ENCODE measurements at regions not wholly inside any gene's neighbourhood (a gene's known extent, or its start where the extent isn't known, plus 50 kb on each side); places are given as distances from the start of the nearest gene placed in this dataset.

GRCh38 chr5:82644766-82645165 lies 366.6 kb upstream of the RPS23 start:
- Histone ChIP-seq H3K9me3 (ENCODE audit: control insufficient read depth in 2 of 2, low read length in 2 of 2) (no peaks in the 10 kb centered on the region), H3K36me3 (ENCODE audit: control insufficient read depth in 2 of 2, insufficient read depth in 2 of 2, low read length in 2 of 2) (no peaks in the 10 kb centered on the region), H3K4me3 (ENCODE audit: low read length in 2 of 2) (no peak overlapping the region), H3K27me3 (ENCODE audit: control insufficient read depth in 2 of 2, insufficient read depth in 2 of 2, low read length in 2 of 2) (no peaks in the 10 kb centered on the region), H3K4me1 (ENCODE audit: control insufficient read depth in 2 of 2, insufficient read depth in 2 of 2, low read length in 2 of 2) (peaks cover 3% of the 10 kb centered on the region in 2 donors), H3K9ac (ENCODE audit: low read depth in 1 of 2, low read length in 2 of 2) (no peak overlapping the region), H3K27ac (ENCODE audit: low read depth in 2 of 2, low read length in 2 of 2) (no peak overlapping the region)

- no peaks in the 10 kb centered on the region for H3K36me3 ChIP-seq (ENCODE audit: control insufficient read depth in 2 of 2, insufficient read depth in 2 of 2, low read length in 2 of 2)
- no peaks in the 10 kb centered on the region for H3K9me3 ChIP-seq (ENCODE audit: control insufficient read depth in 2 of 2, low read length in 2 of 2)
- H3K9ac ChIP-seq (ENCODE audit: low read depth in 1 of 2, low read length in 2 of 2) = no peak overlapping the region
- H3K4me3 ChIP-seq (ENCODE audit: low read length in 2 of 2) = no peak overlapping the region
- H3K27ac ChIP-seq (ENCODE audit: low read depth in 2 of 2, low read length in 2 of 2) = no peak overlapping the region
- peaks cover 3% of the 10 kb centered on the region in 2 donors for H3K4me1 ChIP-seq (ENCODE audit: control insufficient read depth in 2 of 2, insufficient read depth in 2 of 2, low read length in 2 of 2)
- no peaks in the 10 kb centered on the region for H3K27me3 ChIP-seq (ENCODE audit: control insufficient read depth in 2 of 2, insufficient read depth in 2 of 2, low read length in 2 of 2)
Observed at GRCh38 chr5:82644229-82644628, 366.1 kb upstream of the RPS23 start.

- Histone ChIP-seq H3K9ac (ENCODE audit: low read depth in 1 of 2, low read length in 2 of 2) (no peak overlapping the region), H3K27me3 (ENCODE audit: control insufficient read depth in 2 of 2, insufficient read depth in 2 of 2, low read length in 2 of 2) (no peaks in the 10 kb centered on the region), H3K9me3 (ENCODE audit: control insufficient read depth in 2 of 2, low read length in 2 of 2) (no peaks in the 10 kb centered on the region), H3K27ac (ENCODE audit: low read depth in 2 of 2, low read length in 2 of 2) (no peak overlapping the region), H3K4me1 (ENCODE audit: control insufficient read depth in 2 of 2, insufficient read depth in 2 of 2, low read length in 2 of 2) (peaks cover 3% of the 10 kb centered on the region in 2 donors), H3K4me3 (ENCODE audit: low read length in 2 of 2) (no peak overlapping the region), H3K36me3 (ENCODE audit: control insufficient read depth in 2 of 2, insufficient read depth in 2 of 2, low read length in 2 of 2) (no peaks in the 10 kb centered on the region)
Observed at GRCh38 chr5:82642313-82642712, 364.2 kb upstream of the RPS23 start.

- Histone ChIP-seq H3K9ac (ENCODE audit: low read depth in 1 of 2, low read length in 2 of 2) (no peak overlapping the region), H3K9me3 (ENCODE audit: control insufficient read depth in 2 of 2, low read length in 2 of 2) (no peaks in the 10 kb centered on the region), H3K27ac (ENCODE audit: low read depth in 2 of 2, low read length in 2 of 2) (no peak overlapping the region), H3K4me1 (ENCODE audit: control insufficient read depth in 2 of 2, insufficient read depth in 2 of 2, low read length in 2 of 2) (peaks cover 3% of the 10 kb centered on the region in 2 donors), H3K27me3 (ENCODE audit: control insufficient read depth in 2 of 2, insufficient read depth in 2 of 2, low read length in 2 of 2) (no peaks in the 10 kb centered on the region), H3K4me3 (ENCODE audit: low read length in 2 of 2) (no peak overlapping the region), H3K36me3 (ENCODE audit: control insufficient read depth in 2 of 2, insufficient read depth in 2 of 2, low read length in 2 of 2) (no peaks in the 10 kb centered on the region)
Observed at GRCh38 chr5:82641331-82642003, 363.3 kb upstream of the RPS23 start.

- Histone ChIP-seq H3K36me3 (ENCODE audit: control insufficient read depth in 2 of 2, insufficient read depth in 2 of 2, low read length in 2 of 2) (no peaks in the 10 kb centered on the region), H3K27me3 (ENCODE audit: control insufficient read depth in 2 of 2, insufficient read depth in 2 of 2, low read length in 2 of 2) (no peaks in the 10 kb centered on the region), H3K9ac (ENCODE audit: low read depth in 1 of 2, low read length in 2 of 2) (no peak overlapping the region), H3K4me3 (ENCODE audit: low read length in 2 of 2) (no peak overlapping the region), H3K9me3 (ENCODE audit: control insufficient read depth in 2 of 2, low read length in 2 of 2) (no peaks in the 10 kb centered on the region), H3K4me1 (ENCODE audit: control insufficient read depth in 2 of 2, insufficient read depth in 2 of 2, low read length in 2 of 2) (peaks cover 3 to 6% of the 10 kb centered on the region in 2 donors), H3K27ac (ENCODE audit: low read depth in 2 of 2, low read length in 2 of 2) (no peak overlapping the region)
Observed at GRCh38 chr5:82640916-82641315, 362.8 kb upstream of the RPS23 start.

GRCh38 chr5:82639393-82640144 lies 361.4 kb upstream of the RPS23 start:
- no peaks in the 10 kb centered on the region for H3K36me3 ChIP-seq (ENCODE audit: control insufficient read depth in 2 of 2, insufficient read depth in 2 of 2, low read length in 2 of 2)
- H3K9ac ChIP-seq (ENCODE audit: low read depth in 1 of 2, low read length in 2 of 2) = no peak overlapping the region

GRCh38 chr5:82636591-82636990 lies 358.4 kb upstream of the RPS23 start:
- Histone ChIP-seq H3K36me3 (ENCODE audit: control insufficient read depth in 2 of 2, insufficient read depth in 2 of 2, low read length in 2 of 2) (no peaks in the 10 kb centered on the region), H3K4me1 (ENCODE audit: control insufficient read depth in 2 of 2, insufficient read depth in 2 of 2, low read length in 2 of 2) (peaks cover 9 to 23% of the 10 kb centered on the region in 2 donors), H3K9ac (ENCODE audit: low read depth in 1 of 2, low read length in 2 of 2) (no peak overlapping the region), H3K4me3 (ENCODE audit: low read length in 2 of 2) (no peak overlapping the region), H3K27me3 (ENCODE audit: control insufficient read depth in 2 of 2, insufficient read depth in 2 of 2, low read length in 2 of 2) (no peaks in the 10 kb centered on the region), H3K27ac (ENCODE audit: low read depth in 2 of 2, low read length in 2 of 2) (no peak overlapping the region), H3K9me3 (ENCODE audit: control insufficient read depth in 2 of 2, low read length in 2 of 2) (no peaks in the 10 kb centered on the region)

More at GRCh38 chr5:82639393-82640144, 361.4 kb upstream of the RPS23 start:
- Histone ChIP-seq H3K27me3 (ENCODE audit: control insufficient read depth in 2 of 2, insufficient read depth in 2 of 2, low read length in 2 of 2) (no peaks in the 10 kb centered on the region), H3K9me3 (ENCODE audit: control insufficient read depth in 2 of 2, low read length in 2 of 2) (no peaks in the 10 kb centered on the region), H3K4me1 (ENCODE audit: control insufficient read depth in 2 of 2, insufficient read depth in 2 of 2, low read length in 2 of 2) (peaks cover 9 to 17% of the 10 kb centered on the region in 2 donors), H3K27ac (ENCODE audit: low read depth in 2 of 2, low read length in 2 of 2) (no peak overlapping the region), H3K4me3 (ENCODE audit: low read length in 2 of 2) (no peak overlapping the region)

GRCh38 chr5:82635561-82636288 lies 357.6 kb upstream of the RPS23 start:
- H3K27ac ChIP-seq (ENCODE audit: low read depth in 2 of 2, low read length in 2 of 2) = peak overlapping the region; percentile 60 to 74
- H3K9ac ChIP-seq (ENCODE audit: low read depth in 1 of 2, low read length in 2 of 2) = peak overlapping the region in 1 of 2 donors; percentile 48
- no peaks in the 10 kb centered on the region for H3K9me3 ChIP-seq (ENCODE audit: control insufficient read depth in 2 of 2, low read length in 2 of 2)
- no peaks in the 10 kb centered on the region for H3K27me3 ChIP-seq (ENCODE audit: control insufficient read depth in 2 of 2, insufficient read depth in 2 of 2, low read length in 2 of 2)
- peaks cover 6 to 23% of the 10 kb centered on the region in 2 donors for H3K4me1 ChIP-seq (ENCODE audit: control insufficient read depth in 2 of 2, insufficient read depth in 2 of 2, low read length in 2 of 2)
- no peaks in the 10 kb centered on the region for H3K36me3 ChIP-seq (ENCODE audit: control insufficient read depth in 2 of 2, insufficient read depth in 2 of 2, low read length in 2 of 2)
- H3K4me3 ChIP-seq (ENCODE audit: low read length in 2 of 2) = no peak overlapping the region

- no peaks in the 10 kb centered on the region for H3K9me3 ChIP-seq (ENCODE audit: control insufficient read depth in 2 of 2, low read length in 2 of 2)
Observed at GRCh38 chr5:82628364-82628910, 350.3 kb upstream of the RPS23 start.

More at GRCh38 chr5:82628364-82628910, 350.3 kb upstream of the RPS23 start:
- Histone ChIP-seq H3K27ac (ENCODE audit: low read depth in 2 of 2, low read length in 2 of 2) (no peak overlapping the region), H3K4me1 (ENCODE audit: control insufficient read depth in 2 of 2, insufficient read depth in 2 of 2, low read length in 2 of 2) (peaks cover 0 to 12% of the 10 kb centered on the region in 2 donors), H3K4me3 (ENCODE audit: low read length in 2 of 2) (no peak overlapping the region), H3K27me3 (ENCODE audit: control insufficient read depth in 2 of 2, insufficient read depth in 2 of 2, low read length in 2 of 2) (no peaks in the 10 kb centered on the region), H3K9ac (ENCODE audit: low read depth in 1 of 2, low read length in 2 of 2) (no peak overlapping the region), H3K36me3 (ENCODE audit: control insufficient read depth in 2 of 2, insufficient read depth in 2 of 2, low read length in 2 of 2) (no peaks in the 10 kb centered on the region)
